Heart left ventricle (tissue), 16 donors: ENCODE measurements at regions not wholly inside any gene's neighbourhood (a gene's known extent, or its start where the extent isn't known, plus 50 kb on each side); places are given as distances from the start of the nearest gene placed in this dataset.
A peak's percentile ranks its signal among the peaks of the same experiment; 100 is the strongest.

Source experiments
- ATAC-seq, 4 donors: fragments of 200-7000 bp; cut with Tn5 transposase; one replicate each; pipeline ENCODE4 v1.9.1; 2020 to 2022; ENCODE audit warnings: moderate library complexity in 4 of 4, mild to moderate bottlenecking in 3 of 4, moderate number of reproducible peaks in 1 of 4
- DNase-seq, 5 donors: peaks; one replicate each; pipeline ENCODE4 v3.0.0-alpha.2; 2020
- H3K27ac ChIP-seq, 12 donors: fragments of 200-600 bp; sonication (generic) in 4 of 12; one replicate each; pipeline versions ENCODE4 v1.5.0 to v1.8.0; 2016 to 2022; ENCODE audit warnings: mild to moderate bottlenecking in 2 of 12
- H3K27me3 ChIP-seq, 9 donors: fragments of 200-600 bp; sonication (generic) in 2 of 9; one replicate each; pipeline versions ENCODE4 v1.5.1 to v1.8.0; 2016 to 2022; ENCODE audit warnings: mild to moderate bottlenecking in 3 of 9
- H3K36me3 ChIP-seq, 9 donors: fragments of 200-600 bp; sonication (generic) in 2 of 9; one replicate each; pipeline versions ENCODE4 v1.5.0 to v1.8.0; 2018 to 2022; ENCODE audit warnings: mild to moderate bottlenecking in 2 of 9
- H3K4me1 ChIP-seq, 12 donors: fragments of 200-600 bp; sonication (generic) in 4 of 12; one replicate each; pipeline versions ENCODE4 v1.5.0 to v1.8.0; 2016 to 2022; ENCODE audit warnings: mild to moderate bottlenecking in 3 of 12
- H3K4me3 ChIP-seq, 12 donors: fragments of 200-600 bp; sonication (generic) in 4 of 12; one replicate each; pipeline versions ENCODE4 v1.5.0 to v1.8.0; 2017 to 2022; ENCODE audit warnings: mild to moderate bottlenecking in 9 of 12, moderate library complexity in 4 of 12
- H3K9me3 ChIP-seq, 12 donors: fragments of 200-600 bp; sonication (generic) in 4 of 12; one replicate each; pipeline versions ENCODE4 v1.5.0 to v1.8.0; 2016 to 2022; ENCODE audit warnings: mild to moderate bottlenecking in 1 of 12
- POLR2A ChIP-seq, 2 donors: fragments of 450-650 bp; IDR thresholded peaks; one replicate each; pipeline ENCODE4 v1.6.1; 2017; ENCODE audit warnings: antibody characterized with exemption in 2 of 2, mild to moderate bottlenecking in 2 of 2, moderate library complexity in 2 of 2
- WGBS, 4 donors: extraction: QIAGEN DNeasy Blood & Tissue Kit in 2 of 4; methylation state at CpG; one replicate each; pipeline versions ENCODE4 v1.1.5 to v1.1.7; 2013 to 2018; 5-methylcytosine and 5-hydroxymethylcytosine counted together
- intact Hi-C, 10 donors: fragments of 100-400 bp; cut with DNase I; formaldehyde crosslinking; loops; one replicate each; pipeline versions ENCODE4 v1.11.1 to v1.14.2; 2022
- TF ChIP-seq, protein P1 (sequence below), 12 donors: fragments of 200-600 bp; sonication (generic) in 4 of 12; IDR thresholded peaks; one replicate each; pipeline versions ENCODE4 v1.5.0 to v1.8.0; 2018 to 2022; ENCODE audit warnings: antibody characterized with exemption in 12 of 12, mild to moderate bottlenecking in 5 of 12
- donor health status: ischemic (EF 13 %, LVEDD 7.1; RV severe dilation, severe dysfunction).
- donor health status: healthy with polysubstance abuse.
- donor health status: DM: no; HTN: yes; CAD: no.
- donor health status: DM: no; HTN: no; CAD: no.
- donor health status: ischemic (EF 25% LVEDD 6.9; RV normal size, moderate dysfunction).
- donor health status: ischemic (EF 25% LVEDD 5.7; RV mildly dilated, moderate dysfunction).
- donor health status: healthy.
- donor health status: DM: yes; HTN: yes; CAD: no.
- donor health status: ischemic (EF 35%, LVEDD 5.7; RV mildly dilated, moderate dysfunction).
- donor health status: nonischemic (EF 11% LVEDD 7.7; RV severe dilation, severe dysfunction).
- donor health status: DM: yes; HTN: yes; CAD: no.
- donor health status: PGD.
- donor health status: ischemic (EF 29% LVEDD 5.4; RV normal size, mild dysfunction).
- donor health status: nonischemic (EF 23%, LVEDD 6.1; RV moderate dilation, normal function).

DNA sequence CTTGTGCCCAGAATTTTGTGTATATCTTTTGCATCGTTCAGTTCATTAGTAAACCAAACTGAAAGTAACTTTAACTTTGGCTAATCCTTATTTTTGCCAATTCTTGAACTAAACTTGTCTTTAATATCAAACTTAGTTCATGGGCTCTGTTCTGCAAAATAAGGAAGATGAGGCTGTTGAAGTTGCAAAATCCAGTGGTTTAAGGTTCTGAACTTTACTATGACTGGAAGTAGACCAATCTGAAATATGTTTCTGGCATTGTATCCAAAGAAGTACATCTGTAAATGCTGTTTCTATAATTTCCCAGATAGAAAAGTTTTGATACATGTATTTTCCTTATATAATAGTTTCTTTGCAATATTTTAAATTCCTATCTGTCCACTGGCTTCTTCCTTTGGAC lies 238.1 kb downstream of the CETN3 start:
- ATAC-seq = no peak
- peaks cover 0 to 10% (median 0%) of the 10 kb centered on the region in 12 donors for H3K9me3 ChIP-seq
- no peak overlapping the region for H3K27ac ChIP-seq
- intact Hi-C loops = no loop called here
- no peak for DNase-seq
- 0 to 1% (median 0%) methylated on average over 1 of the region's 1 CpG for WGBS, 4 donors
- TF ChIP-seq, protein P1, sequence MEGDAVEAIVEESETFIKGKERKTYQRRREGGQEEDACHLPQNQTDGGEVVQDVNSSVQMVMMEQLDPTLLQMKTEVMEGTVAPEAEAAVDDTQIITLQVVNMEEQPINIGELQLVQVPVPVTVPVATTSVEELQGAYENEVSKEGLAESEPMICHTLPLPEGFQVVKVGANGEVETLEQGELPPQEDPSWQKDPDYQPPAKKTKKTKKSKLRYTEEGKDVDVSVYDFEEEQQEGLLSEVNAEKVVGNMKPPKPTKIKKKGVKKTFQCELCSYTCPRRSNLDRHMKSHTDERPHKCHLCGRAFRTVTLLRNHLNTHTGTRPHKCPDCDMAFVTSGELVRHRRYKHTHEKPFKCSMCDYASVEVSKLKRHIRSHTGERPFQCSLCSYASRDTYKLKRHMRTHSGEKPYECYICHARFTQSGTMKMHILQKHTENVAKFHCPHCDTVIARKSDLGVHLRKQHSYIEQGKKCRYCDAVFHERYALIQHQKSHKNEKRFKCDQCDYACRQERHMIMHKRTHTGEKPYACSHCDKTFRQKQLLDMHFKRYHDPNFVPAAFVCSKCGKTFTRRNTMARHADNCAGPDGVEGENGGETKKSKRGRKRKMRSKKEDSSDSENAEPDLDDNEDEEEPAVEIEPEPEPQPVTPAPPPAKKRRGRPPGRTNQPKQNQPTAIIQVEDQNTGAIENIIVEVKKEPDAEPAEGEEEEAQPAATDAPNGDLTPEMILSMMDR (IDR thresholded peaks at IDR 0.05) = no peak
- no peaks in the 10 kb centered on the region for H3K36me3 ChIP-seq
- H3K4me1 ChIP-seq = peaks cover 0 to 27% (median 11%) of the 10 kb centered on the region in 12 donors
- H3K27me3 ChIP-seq = no peaks in the 10 kb centered on the region
- no peak overlapping the region for H3K4me3 ChIP-seq

DNA sequence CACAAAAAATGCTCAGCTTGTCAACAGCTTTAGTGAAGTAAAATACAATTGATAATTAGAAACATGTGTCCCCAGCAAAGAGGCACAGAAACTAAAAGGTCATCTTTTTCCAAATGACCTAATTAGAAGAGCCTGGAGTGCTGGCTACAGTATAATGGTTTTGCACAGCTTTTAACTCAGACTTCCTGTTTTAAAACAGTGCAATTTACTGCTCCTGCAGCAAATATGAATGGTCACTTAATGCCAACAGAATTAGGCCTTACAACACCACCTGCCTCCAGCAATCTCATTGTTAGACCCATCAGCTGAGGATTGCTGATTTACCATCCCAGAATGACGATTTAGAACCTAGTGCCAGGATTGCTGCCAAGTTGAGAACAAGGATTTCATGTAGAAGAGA lies 239.3 kb downstream of the CETN3 start:
- 13 to 41% (median 20%) methylated on average over 1 of the region's 1 CpG for WGBS, 4 donors
- TF ChIP-seq POLR2A (IDR thresholded peaks at IDR 0.05) = no peak
- TF ChIP-seq, protein P1 (IDR thresholded peaks at IDR 0.05) = no peak
- intact Hi-C loops = no loop called here
- no peaks in the 10 kb centered on the region for H3K27me3 ChIP-seq
- peaks cover 0 to 1% (median 0%) of the 10 kb centered on the region in 12 donors for H3K9me3 ChIP-seq
- no peak overlapping the region for H3K4me3 ChIP-seq
- ATAC-seq = peak in 3 of 4 donors; percentile 39 to 57 (median 50)
- no peak for DNase-seq
- peak overlapping the region in 2 of 12 donors; percentile 30 to 40 for H3K27ac ChIP-seq
- peaks cover 0 to 27% (median 11%) of the 10 kb centered on the region in 12 donors for H3K4me1 ChIP-seq
- no peaks in the 10 kb centered on the region for H3K36me3 ChIP-seq

DNA sequence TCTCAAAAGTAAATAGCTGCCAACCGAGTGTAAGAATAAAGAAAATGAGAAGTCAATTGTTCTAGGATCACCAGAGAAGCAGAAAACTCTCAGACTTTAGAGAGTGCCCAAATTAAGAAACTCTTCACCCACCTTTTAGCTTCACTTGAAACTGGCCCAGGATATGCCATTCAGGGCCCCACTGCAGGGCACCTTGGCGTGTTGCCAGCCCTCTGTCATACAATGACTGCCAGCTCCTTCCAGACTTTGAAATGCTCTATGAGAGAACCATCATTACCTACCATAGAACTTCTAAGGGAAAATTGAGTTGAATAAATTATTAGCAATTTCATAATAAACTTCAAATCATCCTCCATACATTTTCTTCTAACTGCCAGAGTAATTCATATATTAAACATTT lies 240.5 kb downstream of the CETN3 start:
- intact Hi-C loops = loop anchor here in 1 of 10 donors (10.0 kb wide), 1 partner anchor 1444 kb away; no protein-coding TSS in a partner anchor
- TF ChIP-seq, protein P1 (IDR thresholded peaks at IDR 0.05) = no peak
- TF ChIP-seq POLR2A (IDR thresholded peaks at IDR 0.05) = no peak
- DNase-seq (peak in 3 of 5 donors; percentile 32 to 62 (median 34)), ATAC-seq (no peak)
- 65 to 78% (median 73%) methylated on average over 2 of the region's 2 CpGs for WGBS, 4 donors
- Histone ChIP-seq H3K4me3 (no peak overlapping the region), H3K36me3 (no peaks in the 10 kb centered on the region), H3K4me1 (peaks cover 0 to 27% (median 11%) of the 10 kb centered on the region in 12 donors), H3K27ac (peak overlapping the region in 2 of 12 donors; percentile 5 to 23), H3K9me3 (no peaks in the 10 kb centered on the region), H3K27me3 (no peaks in the 10 kb centered on the region)

DNA sequence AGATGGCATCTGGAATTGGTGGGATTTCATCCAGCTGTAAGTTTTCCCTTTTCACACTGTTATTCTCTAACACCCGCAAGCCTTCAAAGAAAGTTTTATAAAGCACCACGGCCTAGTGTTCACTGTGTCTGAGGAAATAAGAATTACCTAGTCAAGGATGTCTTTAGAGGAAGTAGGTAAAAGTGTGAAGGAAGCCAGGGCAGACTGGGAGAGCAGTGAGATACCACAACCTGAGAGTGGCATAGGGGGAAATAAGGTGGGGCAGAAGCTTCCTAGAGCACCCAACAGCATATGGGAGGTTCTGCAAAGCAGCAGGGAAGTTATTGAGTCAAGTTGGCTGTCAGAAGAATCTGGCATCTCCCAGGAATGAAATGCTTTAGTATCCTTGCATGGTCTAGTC lies 241.2 kb downstream of the CETN3 start:
- Histone ChIP-seq H3K27me3 (no peaks in the 10 kb centered on the region), H3K4me3 (no peak overlapping the region), H3K27ac (no peak overlapping the region), H3K4me1 (peaks cover 0 to 27% (median 11%) of the 10 kb centered on the region in 12 donors), H3K36me3 (no peaks in the 10 kb centered on the region), H3K9me3 (no peaks in the 10 kb centered on the region)
- TF ChIP-seq POLR2A (IDR thresholded peaks at IDR 0.05) = no peak
- TF ChIP-seq, protein P1 (IDR thresholded peaks at IDR 0.05) = no peak
- intact Hi-C loops = loop anchor here in 1 of 10 donors (10.0 kb wide), 1 partner anchor 1444 kb away; no protein-coding TSS in a partner anchor
- no peak for ATAC-seq
- 93 to 97% (median 95%) methylated on average over 2 of the region's 2 CpGs for WGBS, 4 donors
- no peak for DNase-seq
